ENCODE measurements at regions not wholly inside any gene's neighbourhood (a gene's known extent, or its start where the extent isn't known, plus 50 kb on each side); places are given as distances from the start of the nearest gene placed in this dataset.

GRCh38 chr2:150045601-150046000, 441.9 kb downstream of the RND3 start:
- H3K9me3 ChIP-seq, result no peaks in the 10 kb centered on the region
- H3K4me3 ChIP-seq (ENCODE audit: low read depth, low read length), result no peak overlapping the region
- no peaks in the 10 kb centered on the region for H3K4me1 ChIP-seq
- no peak for DNase-seq
- H3K27me3 ChIP-seq, result no peaks in the 10 kb centered on the region
- no peaks in the 10 kb centered on the region for H3K36me3 ChIP-seq
- TF ChIP-seq, protein P1, sequence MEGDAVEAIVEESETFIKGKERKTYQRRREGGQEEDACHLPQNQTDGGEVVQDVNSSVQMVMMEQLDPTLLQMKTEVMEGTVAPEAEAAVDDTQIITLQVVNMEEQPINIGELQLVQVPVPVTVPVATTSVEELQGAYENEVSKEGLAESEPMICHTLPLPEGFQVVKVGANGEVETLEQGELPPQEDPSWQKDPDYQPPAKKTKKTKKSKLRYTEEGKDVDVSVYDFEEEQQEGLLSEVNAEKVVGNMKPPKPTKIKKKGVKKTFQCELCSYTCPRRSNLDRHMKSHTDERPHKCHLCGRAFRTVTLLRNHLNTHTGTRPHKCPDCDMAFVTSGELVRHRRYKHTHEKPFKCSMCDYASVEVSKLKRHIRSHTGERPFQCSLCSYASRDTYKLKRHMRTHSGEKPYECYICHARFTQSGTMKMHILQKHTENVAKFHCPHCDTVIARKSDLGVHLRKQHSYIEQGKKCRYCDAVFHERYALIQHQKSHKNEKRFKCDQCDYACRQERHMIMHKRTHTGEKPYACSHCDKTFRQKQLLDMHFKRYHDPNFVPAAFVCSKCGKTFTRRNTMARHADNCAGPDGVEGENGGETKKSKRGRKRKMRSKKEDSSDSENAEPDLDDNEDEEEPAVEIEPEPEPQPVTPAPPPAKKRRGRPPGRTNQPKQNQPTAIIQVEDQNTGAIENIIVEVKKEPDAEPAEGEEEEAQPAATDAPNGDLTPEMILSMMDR (IDR thresholded peaks at IDR 0.05; ENCODE audit: low read depth, low read length), result no peak

- no peaks in the 10 kb centered on the region for H3K36me3 ChIP-seq
- no peaks in the 10 kb centered on the region for H3K4me1 ChIP-seq
- H3K27me3 ChIP-seq, result no peaks in the 10 kb centered on the region
- H3K9me3 ChIP-seq, result no peaks in the 10 kb centered on the region
- no peak overlapping the region for H3K4me3 ChIP-seq (ENCODE audit: low read depth, low read length)
- no peak for DNase-seq
- TF ChIP-seq, protein P1 (IDR thresholded peaks at IDR 0.05; ENCODE audit: low read depth, low read length), result no peak
Measured at GRCh38 chr2:150043172-150043500, 444.3 kb downstream of the RND3 start.

DNA sequence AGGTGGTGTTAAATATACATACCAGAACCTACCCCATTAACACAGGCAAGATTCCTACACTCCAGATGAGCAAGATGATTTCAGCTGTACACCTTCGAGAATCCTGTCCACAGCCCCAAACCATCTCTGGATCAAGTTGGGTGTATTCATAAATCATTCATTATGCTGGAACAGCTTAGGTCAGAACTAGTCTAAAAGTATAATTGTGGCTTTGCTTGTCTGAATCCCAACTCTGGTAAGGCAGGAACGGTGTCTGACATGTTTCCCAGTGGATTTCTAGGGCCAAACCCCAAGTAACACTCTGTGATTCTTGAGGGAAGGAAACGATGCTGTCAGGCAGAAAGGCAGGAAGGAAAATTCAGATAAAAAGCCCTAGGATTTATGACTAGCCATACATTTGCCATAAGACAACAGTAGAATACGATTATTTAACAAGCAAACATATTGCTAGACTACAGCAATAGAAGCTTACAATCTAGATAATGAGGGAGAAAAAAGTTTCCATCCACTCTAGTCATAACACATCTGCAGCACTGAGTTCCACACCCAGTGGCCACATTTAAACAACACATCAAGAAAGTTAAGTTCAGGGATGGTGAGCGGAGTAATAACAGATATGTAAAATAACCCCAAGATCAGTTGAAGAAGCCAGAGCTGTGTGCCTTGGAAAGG, 444.8 kb downstream of the RND3 start:
- TF ChIP-seq, protein P1 (IDR thresholded peaks at IDR 0.05; ENCODE audit: low read depth, low read length), result no peak
- no peak for DNase-seq
- no peaks in the 10 kb centered on the region for H3K27me3 ChIP-seq
- H3K9me3 ChIP-seq, result no peaks in the 10 kb centered on the region
- no peak overlapping the region for H3K4me3 ChIP-seq (ENCODE audit: low read depth, low read length)
- no peaks in the 10 kb centered on the region for H3K4me1 ChIP-seq
- no peaks in the 10 kb centered on the region for H3K36me3 ChIP-seq

DNA sequence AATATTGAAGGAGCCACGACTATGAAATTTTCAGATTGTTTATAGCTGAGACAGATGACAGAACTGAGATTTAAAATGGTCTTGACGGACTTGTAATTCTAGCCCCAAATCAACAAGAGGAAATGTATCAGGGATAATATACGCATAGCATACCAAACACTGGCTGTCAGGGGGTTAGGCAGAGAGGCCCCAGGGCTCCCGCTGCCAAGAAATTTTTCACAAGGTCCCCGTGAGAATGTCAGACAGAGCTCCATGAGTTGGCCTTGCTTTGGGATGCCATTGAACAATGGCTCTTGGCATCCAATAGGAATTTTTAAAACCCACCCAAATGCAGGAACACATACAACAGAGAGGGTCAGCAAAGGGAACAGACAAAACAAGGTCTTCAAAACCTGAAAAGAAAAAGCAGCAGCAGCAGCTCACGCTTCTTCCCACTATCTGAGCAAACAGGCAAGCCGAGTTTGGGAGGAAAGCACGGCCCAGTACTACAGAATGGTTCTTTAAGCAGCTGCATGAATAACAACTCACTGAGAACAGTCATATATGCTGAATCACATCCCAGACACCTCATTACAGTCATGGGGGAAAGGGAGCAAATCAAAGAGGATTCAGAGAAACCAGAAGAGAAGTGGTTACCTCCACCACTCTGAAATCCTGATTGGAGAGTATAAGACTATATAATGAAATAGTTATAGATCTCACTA, 445.6 kb downstream of the RND3 start:
- Histone ChIP-seq H3K4me3 (ENCODE audit: low read depth, low read length) (no peak overlapping the region), H3K4me1 (no peaks in the 10 kb centered on the region), H3K27me3 (no peaks in the 10 kb centered on the region), H3K36me3 (no peaks in the 10 kb centered on the region), H3K9me3 (no peaks in the 10 kb centered on the region)
- no peak for DNase-seq
- TF ChIP-seq, protein P1 (IDR thresholded peaks at IDR 0.05; ENCODE audit: low read depth, low read length), result no peak

- TF ChIP-seq, protein P1 (IDR thresholded peaks at IDR 0.05; ENCODE audit: low read depth, low read length), result no peak
- H3K36me3 ChIP-seq, result no peaks in the 10 kb centered on the region
- no peaks in the 10 kb centered on the region for H3K27me3 ChIP-seq
- no peaks in the 10 kb centered on the region for H3K9me3 ChIP-seq
- H3K4me1 ChIP-seq, result no peaks in the 10 kb centered on the region
- H3K4me3 ChIP-seq (ENCODE audit: low read depth, low read length), result no peak overlapping the region
- DNase-seq, result no peak
Measured at GRCh38 chr2:150036622-150037021, 449.0 kb upstream of the MMADHC start.

DNA sequence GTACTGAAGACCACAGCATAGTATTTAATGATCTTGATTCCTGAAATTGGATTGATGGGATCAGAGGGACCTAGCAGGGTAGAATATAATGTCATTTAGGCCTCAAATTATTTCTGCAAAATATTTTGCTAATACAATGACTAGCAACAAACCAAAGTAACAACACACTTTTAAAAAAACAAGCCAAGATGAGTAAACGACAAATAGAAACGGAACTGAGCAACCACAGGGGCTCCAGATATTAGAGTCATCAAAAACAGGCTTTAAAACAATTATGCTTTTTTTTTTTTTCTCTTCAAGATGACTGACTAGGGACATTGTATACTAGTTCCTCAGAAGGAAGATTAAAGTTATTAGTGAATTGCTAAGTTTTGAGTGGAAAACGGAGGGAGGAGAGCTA, 447.1 kb upstream of the MMADHC start:
- no peak for DNase-seq
- Histone ChIP-seq H3K27me3 (no peaks in the 10 kb centered on the region), H3K4me3 (ENCODE audit: low read depth, low read length) (no peak overlapping the region), H3K4me1 (no peaks in the 10 kb centered on the region), H3K9me3 (no peaks in the 10 kb centered on the region), H3K36me3 (no peaks in the 10 kb centered on the region)
- TF ChIP-seq, protein P1 (IDR thresholded peaks at IDR 0.05; ENCODE audit: low read depth, low read length), result no peak

Data from BE2C (cell line).